ENCODE measurements at regions not wholly inside any gene's neighbourhood (a gene's known extent, or its start where the extent isn't known, plus 50 kb on each side); places are given as distances from the start of the nearest gene placed in this dataset.

DNA sequence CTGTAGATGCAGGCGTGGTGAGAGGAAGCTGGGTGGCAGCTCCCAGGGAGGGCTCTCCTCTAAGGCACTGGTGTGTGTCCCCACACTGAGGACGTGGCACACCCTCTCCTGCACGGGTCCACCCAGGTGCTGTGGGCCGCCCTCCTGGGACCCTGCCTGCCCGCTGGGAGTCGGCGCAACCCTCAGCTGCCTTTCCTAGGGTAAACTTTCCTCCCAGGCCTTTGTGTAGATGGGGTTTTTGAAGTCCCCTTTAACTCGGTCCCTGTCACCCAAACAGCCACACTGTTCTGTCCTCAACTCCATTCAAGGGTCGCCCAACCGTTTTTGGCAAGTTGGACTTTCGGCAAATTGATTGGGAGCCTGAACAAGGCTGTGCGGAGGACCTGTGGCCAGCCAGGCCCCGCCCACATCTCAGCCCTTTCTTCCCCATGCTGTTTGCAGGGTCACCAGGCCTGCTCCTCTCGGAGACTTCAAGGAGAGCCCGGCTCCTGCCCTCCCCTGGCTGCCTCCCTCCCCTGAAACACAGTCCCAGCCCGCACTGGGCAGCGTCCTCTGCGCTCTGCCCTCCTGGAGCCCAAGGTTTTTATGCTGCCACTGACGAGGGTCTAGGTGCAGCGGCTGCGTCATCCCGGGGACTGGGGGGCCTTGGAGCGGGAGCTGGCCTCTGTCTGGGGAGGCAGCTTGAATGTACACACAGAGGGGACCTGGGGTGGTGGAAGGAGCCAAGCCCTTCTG lies 1126.2 kb downstream of the BRD1 start:
- H3K27ac ChIP-seq = no peak overlapping the region
- TF ChIP-seq, protein P1, sequence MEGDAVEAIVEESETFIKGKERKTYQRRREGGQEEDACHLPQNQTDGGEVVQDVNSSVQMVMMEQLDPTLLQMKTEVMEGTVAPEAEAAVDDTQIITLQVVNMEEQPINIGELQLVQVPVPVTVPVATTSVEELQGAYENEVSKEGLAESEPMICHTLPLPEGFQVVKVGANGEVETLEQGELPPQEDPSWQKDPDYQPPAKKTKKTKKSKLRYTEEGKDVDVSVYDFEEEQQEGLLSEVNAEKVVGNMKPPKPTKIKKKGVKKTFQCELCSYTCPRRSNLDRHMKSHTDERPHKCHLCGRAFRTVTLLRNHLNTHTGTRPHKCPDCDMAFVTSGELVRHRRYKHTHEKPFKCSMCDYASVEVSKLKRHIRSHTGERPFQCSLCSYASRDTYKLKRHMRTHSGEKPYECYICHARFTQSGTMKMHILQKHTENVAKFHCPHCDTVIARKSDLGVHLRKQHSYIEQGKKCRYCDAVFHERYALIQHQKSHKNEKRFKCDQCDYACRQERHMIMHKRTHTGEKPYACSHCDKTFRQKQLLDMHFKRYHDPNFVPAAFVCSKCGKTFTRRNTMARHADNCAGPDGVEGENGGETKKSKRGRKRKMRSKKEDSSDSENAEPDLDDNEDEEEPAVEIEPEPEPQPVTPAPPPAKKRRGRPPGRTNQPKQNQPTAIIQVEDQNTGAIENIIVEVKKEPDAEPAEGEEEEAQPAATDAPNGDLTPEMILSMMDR (IDR thresholded peaks at IDR 0.05) = no peak
- no peak for TF ChIP-seq ZFX (IDR thresholded peaks at IDR 0.05; ENCODE audit: borderline replicate concordance)

DNA sequence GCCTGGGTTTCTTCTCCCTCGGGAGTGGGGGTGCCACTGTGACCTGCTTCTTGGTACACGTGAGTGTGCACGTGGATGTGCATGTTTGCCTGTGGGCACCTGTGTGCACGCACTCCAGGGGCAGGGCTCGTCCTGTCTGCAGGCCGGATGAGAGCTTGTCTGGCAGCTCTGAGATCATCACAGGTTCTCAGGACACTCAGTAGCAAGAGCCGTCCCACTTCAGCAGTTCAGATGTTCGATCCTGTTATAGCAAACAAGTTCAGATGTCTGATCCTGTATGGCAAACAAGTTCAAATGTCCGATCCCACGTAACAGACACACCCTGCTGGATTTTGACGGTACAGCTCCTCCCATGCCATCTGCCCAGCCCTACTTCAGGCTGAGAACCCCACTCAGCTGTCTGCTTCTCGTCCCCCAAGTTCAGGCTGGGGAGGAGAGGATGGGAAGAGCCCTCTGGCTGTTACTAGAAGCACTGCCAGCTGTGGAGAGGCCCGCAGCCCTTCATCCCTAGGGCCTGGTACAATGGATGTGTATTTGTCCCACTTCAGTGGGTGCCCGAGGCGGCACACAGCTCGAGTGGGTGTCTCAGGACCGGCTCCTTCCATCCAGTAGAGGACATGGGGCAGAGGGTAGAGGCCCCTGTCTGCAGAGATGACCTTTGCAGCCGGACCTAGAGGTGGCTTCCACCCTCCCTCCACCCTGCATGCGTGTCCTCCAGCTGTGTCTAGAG lies 1126.9 kb downstream of the BRD1 start:
- no peak overlapping the region for H3K27ac ChIP-seq
- TF ChIP-seq, protein P1 (IDR thresholded peaks at IDR 0.05) = no peak
- no peak for TF ChIP-seq ZFX (IDR thresholded peaks at IDR 0.05; ENCODE audit: borderline replicate concordance)

DNA sequence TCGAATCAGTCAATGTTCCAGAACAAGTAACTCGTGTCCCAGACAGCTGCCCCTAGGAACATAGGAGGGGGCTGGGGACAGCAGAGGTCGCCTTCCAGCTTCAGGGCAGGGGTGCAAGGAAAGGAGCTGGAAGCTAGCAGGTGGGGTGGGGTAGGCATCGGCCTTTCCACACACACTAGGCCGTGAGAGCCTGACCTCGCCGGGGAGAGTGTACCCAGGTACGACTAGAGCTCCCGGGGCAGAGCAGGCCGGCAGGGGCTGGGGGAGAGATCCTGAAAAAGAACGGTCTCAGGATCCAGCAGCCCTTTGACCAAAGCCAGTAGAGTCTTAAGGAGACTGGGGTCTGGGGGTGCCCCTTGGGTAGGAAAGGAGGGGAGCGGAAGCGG lies 1127.5 kb downstream of the BRD1 start:
- no peak for TF ChIP-seq ZFX (IDR thresholded peaks at IDR 0.05; ENCODE audit: borderline replicate concordance)
- TF ChIP-seq, protein P1 (IDR thresholded peaks at IDR 0.05) = no peak
- H3K27ac ChIP-seq = no peak overlapping the region

DNA sequence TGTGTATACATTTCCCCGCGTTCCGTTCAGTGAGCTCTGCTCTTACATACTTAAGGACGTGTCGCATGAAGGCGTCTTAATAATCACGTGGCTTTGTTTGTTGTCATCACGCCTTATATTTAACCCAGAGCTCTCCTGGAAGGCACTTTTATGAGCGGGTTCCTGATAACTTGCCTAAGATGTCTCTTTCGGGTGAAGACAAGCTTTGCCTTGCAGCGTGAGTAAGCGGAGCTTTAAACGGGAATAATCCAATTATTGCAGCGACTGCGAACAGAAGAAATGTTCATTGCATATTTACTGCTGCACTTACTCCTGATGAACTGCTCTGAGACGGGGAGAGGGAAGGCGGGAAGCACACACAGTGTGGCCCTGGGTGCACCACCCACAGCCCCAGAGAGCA lies 1128.2 kb downstream of the BRD1 start:
- H3K27ac ChIP-seq = no peak overlapping the region
- TF ChIP-seq, protein P1 (IDR thresholded peaks at IDR 0.05) = no peak
- no peak for TF ChIP-seq ZFX (IDR thresholded peaks at IDR 0.05; ENCODE audit: borderline replicate concordance)

DNA sequence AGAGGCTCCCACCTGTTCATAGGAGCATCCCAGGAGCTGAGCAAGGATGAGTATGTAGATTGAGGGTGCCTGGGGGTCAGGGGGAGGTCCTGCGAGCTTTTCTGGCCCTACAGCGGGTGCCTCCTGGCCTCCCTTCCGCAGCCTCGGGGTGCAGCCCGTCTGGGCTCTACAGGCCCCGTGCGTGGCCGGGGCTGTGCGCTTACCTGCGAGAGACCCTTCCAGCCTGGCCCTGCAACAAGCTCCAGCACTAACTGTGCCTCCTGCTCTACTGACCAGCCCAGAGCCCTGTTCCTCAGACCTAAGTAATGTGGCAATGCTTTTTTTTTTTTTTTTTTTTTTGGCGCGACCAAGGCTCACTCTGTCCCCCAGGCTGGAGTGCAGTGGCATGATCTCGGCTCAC lies 1129.1 kb downstream of the BRD1 start:
- H3K27ac ChIP-seq = no peak overlapping the region
- TF ChIP-seq, protein P1 (IDR thresholded peaks at IDR 0.05) = no peak
- TF ChIP-seq ZFX (IDR thresholded peaks at IDR 0.05; ENCODE audit: borderline replicate concordance) = no peak

DNA sequence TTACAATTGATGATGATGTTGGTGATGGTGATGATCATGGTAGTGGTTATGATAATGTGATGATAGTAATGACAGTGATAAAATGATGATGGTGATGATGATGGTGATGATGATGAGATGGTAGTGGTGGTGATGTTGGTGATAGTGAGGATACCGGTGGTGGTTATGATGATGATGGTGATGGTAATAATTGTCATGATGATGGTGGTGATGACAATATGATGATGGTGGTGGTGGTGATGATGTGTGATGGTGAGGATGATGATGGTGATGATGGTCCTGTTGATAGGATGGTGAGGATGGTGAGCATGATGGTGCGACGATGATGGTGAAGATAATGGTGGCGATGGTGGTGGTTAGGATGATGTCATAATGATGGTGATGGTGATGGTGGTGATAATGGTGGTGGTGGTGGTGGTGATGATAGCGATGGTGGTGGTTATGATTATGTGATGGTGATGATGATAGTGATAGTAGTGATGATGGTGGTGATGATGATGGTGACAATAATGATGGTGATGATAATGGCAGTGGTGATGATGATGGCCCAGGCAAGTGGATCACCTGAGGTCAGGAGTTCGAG lies 1129.9 kb downstream of the BRD1 start:
- no peak overlapping the region for H3K27ac ChIP-seq
- TF ChIP-seq, protein P1 (IDR thresholded peaks at IDR 0.05) = no peak
- TF ChIP-seq ZFX (IDR thresholded peaks at IDR 0.05; ENCODE audit: borderline replicate concordance) = no peak

DNA sequence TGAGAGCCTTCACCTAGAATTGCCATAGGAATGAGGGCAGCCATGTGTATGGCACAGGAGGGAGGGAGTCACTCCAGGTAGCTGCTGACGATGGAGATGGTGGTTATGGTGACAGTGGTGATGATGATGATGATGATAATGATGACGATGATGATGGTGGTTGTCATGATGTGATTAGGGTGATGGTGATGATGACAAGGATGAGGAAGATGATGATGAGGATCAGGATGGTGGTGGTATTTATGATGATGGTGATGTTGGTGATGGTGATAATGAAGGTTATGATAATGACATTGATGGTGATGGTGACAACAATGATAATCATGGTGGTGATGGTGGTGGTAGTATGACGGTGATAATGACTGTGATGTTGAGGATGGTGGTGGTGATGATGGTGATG lies 1130.5 kb downstream of the BRD1 start:
- TF ChIP-seq ZFX (IDR thresholded peaks at IDR 0.05; ENCODE audit: borderline replicate concordance) = no peak
- TF ChIP-seq, protein P1 (IDR thresholded peaks at IDR 0.05) = no peak
- H3K27ac ChIP-seq = no peak overlapping the region
